HG03521 (cell line): ENCODE measurements at regions not wholly inside any gene's neighbourhood (a gene's known extent, or its start where the extent isn't known, plus 50 kb on each side); places are given as distances from the start of the nearest gene placed in this dataset.
"Not testable (repeated sequence)": the region's sequence is repeated elsewhere in the genome, so short reads cannot be mapped to it uniquely, and the experiment has no call there.

Experiments
- ATAC-seq: cut with Tn5 transposase; IDR thresholded peaks from one replicate; pipeline ENCODE4 v1.9.1; 2021; ENCODE audit warnings: mild to moderate bottlenecking, moderate library complexity; ENCODE audit not compliant: unreplicated experiment

- ATAC-seq: no peak
Measured at GRCh38 chr2:53498210-53498609, 269.4 kb upstream of the CHAC2 start.

DNA sequence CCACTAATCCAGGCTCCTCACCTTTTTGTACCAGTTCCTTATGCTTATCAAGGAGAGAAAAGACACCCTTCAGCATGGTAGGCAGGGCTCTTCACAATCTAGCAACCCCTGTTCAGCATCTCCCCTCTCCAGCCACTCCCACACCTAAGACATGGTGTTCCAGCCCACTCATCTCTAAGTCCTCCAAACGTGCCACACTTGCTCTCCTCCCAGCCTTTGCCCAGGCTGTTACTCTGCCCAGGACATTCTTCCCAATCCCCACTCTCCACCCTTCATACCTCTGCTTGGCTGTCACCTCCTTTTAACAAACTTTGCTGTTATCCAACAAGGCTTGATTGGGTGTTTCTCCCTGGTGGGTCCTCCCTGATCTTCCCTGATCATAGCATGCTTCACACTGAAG lies 270.6 kb upstream of the CHAC2 start:
- ATAC-seq: no peak

DNA sequence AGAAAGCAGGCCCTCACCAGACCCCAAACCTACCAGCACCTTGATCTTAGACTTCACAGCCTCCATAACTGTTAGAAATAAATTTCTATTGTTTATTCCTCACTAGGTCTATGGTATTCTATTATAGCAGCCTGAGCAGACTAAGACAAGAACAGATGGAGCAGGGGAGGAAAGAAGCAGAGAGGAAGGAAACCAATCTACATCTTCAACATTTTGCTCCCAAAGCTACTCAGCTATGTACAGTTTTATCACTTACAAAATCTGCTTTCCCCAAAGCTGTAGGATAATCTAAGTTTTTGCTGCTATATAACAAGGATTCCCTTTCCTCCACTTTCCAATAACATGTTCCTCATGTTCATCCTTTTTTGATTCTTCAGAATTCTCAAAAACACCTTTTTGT lies 274.4 kb upstream of the CHAC2 start:
- ATAC-seq: no peak

DNA sequence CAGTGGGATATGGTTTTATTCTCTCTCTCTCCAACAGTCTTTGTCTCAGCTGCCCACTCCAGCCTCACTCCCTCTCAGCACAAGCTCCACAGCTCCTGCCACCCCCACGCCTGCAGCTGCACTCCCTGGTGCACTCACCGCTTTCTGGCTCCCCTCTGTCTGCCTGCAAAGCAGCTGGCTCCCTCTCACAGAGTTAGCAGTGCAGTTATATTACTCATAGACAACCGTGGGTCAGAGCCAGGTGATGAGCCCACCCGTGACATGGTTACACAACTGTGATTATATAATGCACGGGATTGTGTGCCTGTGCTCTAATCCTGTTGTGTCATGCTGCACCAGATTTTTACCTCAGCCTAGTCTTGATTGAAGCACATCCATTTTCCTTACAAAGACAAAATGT lies 276.9 kb upstream of the CHAC2 start:
- no peak for ATAC-seq

DNA sequence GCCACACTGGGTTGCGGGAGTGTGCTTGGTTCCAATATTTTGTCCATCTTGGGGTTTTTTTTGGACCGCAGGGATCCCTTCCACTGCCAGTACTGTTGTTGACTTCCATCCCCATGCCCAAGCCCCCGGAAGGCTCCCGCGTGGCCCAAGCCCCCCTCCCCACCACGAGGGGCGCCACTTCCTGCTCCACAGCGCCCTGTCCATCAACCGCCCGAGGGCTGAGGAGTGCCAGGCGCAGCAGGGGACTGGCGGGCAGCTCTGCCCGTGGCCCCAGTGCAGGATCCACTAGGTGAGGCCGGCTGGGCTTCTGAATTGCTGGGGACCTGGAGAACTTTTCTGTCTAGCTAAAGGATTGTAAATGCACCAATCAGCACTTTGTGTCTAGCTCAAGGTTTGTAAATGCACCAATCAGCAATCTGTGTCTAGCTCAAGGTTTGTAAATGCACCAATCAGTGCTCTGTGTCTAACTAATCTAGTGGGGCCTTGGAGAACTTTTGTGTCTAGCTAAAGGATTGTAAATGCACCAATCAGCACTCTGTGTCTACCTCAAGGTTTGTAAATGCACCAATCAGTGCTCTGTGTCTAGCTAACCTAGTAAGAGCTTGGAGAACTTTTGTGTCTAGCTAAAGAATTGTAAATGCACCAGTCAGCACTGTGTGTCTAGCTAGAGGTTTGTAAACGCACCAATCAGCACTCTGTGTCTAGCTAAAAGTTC lies 281.3 kb upstream of the CHAC2 start:
- ATAC-seq: not testable (repeated sequence)

GRCh38 chr2:53485021-53485728 lies 282.4 kb upstream of the CHAC2 start:
- ATAC-seq: no peak

DNA sequence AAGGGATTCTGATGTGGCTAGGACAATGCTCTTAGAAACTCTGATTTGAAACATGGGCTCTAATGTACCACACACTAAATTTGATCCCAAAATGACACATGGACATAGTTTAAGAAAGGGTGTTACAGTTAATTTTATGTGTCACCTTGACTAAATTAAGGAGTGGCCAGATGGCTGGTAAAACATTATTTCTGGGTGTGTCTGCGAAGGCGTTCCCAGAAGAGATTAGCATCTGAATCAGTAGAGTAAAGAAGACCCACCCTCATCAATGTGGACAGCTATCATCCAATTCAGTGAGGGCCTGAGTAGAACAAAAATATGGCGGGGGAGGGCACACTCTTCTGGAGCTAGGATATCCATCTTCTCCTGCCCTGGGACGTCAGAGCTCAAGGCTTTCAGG lies 283.1 kb upstream of the CHAC2 start:
- ATAC-seq: no peak

DNA sequence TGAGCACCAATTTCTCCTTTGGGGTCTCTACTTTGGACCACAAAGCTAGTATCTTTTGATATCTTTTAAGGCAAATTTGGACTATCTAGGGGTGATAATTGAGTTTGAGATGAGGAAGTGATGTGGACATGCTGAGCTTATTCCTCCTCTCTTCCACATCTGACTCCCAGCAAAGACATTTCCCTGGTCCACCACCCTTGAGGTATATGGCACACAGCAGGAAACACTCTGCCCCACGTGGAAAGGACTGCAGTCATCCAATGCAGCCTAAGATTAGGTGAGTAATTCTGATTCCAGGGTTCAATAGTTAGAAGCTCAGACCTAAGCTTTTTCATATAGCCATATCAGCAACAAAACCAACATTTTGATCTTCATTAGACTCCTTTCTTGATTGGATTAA lies 290.1 kb upstream of the CHAC2 start:
- ATAC-seq: no peak

- ATAC-seq: no peak
Measured at GRCh38 chr2:53476834-53477233, 290.8 kb upstream of the CHAC2 start.

GRCh38 chr2:53475766-53476165 lies 291.8 kb upstream of the CHAC2 start:
- ATAC-seq: no peak

GRCh38 chr2:53475321-53475720 lies 292.3 kb upstream of the CHAC2 start:
- no peak for ATAC-seq

GRCh38 chr2:53474914-53475313 lies 292.7 kb upstream of the CHAC2 start:
- ATAC-seq: no peak

DNA sequence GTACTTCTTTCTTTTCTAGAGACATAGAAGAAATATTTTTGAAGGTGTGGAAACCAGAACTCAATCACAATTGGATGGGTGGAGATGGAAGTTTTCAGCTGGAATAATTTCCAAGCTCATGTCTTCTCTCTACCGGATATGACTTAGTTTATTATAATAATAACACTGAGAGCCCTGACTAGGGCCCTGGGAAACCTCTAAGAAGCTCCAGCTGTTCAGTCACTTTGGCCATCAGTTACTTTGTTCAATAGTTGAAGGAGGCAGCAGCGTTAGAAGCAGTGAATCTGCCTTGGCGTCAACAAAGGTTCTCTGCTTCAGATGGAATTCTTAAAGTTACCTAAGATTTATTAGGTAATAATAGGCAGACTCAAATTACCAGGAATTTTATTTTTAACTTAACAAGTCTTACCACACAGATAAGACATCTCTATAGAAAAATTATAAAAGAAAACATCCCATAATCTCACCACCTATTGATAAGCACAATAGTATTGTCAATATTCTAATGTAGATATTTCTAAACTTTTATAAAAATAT lies 293.8 kb upstream of the CHAC2 start:
- no peak for ATAC-seq

- no peak for ATAC-seq
Measured at GRCh38 chr2:53473236-53473635, 294.4 kb upstream of the CHAC2 start.

- no peak for ATAC-seq
Measured at GRCh38 chr2:53467467-53468180, 300.0 kb upstream of the CHAC2 start.

DNA sequence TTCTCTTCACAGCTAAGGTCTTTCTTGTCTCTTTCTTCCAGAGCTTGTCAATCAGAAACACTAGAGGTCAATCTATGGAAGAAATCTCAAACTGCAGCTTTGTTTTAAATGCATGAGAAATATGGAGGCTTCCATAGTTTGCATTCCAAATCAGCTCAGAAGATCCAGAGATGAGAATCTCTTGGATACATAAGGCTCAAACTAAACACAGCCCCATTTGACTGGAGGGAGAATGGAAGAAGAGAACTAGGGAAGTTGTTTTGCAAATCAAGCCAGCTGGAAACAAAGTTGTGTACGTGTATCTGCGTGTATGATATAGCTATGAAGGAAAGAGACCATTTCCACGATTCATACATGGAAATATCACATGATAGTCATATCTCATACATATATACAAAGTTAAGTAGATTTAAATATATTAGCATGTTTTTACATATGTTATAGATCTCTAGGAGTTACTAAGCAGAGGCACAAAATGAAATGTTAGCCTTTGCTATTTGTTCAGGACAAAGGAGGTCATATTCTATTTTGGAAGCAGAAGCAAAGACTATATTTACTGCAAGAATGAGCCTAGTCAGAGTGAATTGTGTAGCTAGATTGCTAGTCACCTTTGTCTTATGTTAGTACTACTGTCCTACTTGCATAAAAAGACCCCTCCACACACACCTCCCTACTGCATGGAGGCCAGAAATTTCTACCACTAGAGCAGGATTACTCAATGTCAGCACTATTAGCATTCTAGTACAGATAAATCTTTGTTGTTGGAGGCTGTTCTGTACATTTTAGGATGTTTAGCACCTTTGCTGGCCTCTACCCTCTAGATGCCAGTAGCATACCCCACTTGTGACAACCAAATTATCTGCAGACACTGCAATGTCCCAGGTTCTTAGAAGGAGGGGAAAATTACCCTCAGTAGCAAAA lies 303.5 kb upstream of the CHAC2 start:
- ATAC-seq: no peak

- ATAC-seq: no peak
Measured at GRCh38 chr2:53460937-53461336, 306.7 kb upstream of the CHAC2 start.

GRCh38 chr2:53460347-53460746 lies 307.3 kb upstream of the CHAC2 start:
- no peak for ATAC-seq

GRCh38 chr2:53455094-53455493 lies 312.5 kb upstream of the CHAC2 start:
- ATAC-seq: no peak

- ATAC-seq: no peak
Measured at GRCh38 chr2:53452957-53453748, 314.5 kb upstream of the CHAC2 start.
